H1 (cell line): ENCODE measurements at regions not wholly inside any gene's neighbourhood (a gene's known extent, or its start where the extent isn't known, plus 50 kb on each side); places are given as distances from the start of the nearest gene placed in this dataset.

Experiments used
- CTCF ChIA-PET: fragments of 300-600 bp; sonication (Branson Sonifier 250); formaldehyde crosslinking; loops from one replicate; lab custom pipeline; 2021; ENCODE audit not compliant: partially characterized antibody; lab: Charles Lee
- POLR2A ChIA-PET: fragments of 300-600 bp; sonication (Branson Sonifier 250); formaldehyde crosslinking; loops from one replicate; lab custom pipeline; 2021; ENCODE audit warnings: inconsistent platforms; ENCODE audit not compliant: partially characterized antibody; lab: Charles Lee
- DNase-seq, 2 experiments: peaks; one replicate each; pipeline versions ENCODE4 v3.0.0 to v3.0.0-alpha.2; 2010 to 2022; ENCODE audit warnings: low spot score in 2 of 2, low read depth in 1 of 2, mixed read lengths in 1 of 2
- FAIRE-seq: peaks from 2 replicates; lab custom pipeline; 2011; peaks lifted over from hg19 to GRCh38; lab: Jason Lieb, UNC
- H2AFZ ChIP-seq: 2 replicates; pipeline ENCODE4 v1.8.1; 2012; ENCODE audit warnings: low read length, inconsistent platforms
- H2AK5ac ChIP-seq: 2 replicates; pipeline ENCODE4 v1.6.1; 2013; ENCODE audit warnings: low read depth, low read length
- H2BK120ac ChIP-seq: replicated peaks from 2 replicates; pipeline ENCODE3; 2013; ENCODE audit warnings: low read depth, low read length, inconsistent platforms
- H2BK12ac ChIP-seq: 2 replicates; pipeline ENCODE4 v1.6.1; 2013; ENCODE audit warnings: low read depth, low read length
- H2BK15ac ChIP-seq: 2 replicates; pipeline ENCODE4 v1.6.1; 2013; ENCODE audit warnings: low read length
- H2BK20ac ChIP-seq: 2 replicates; pipeline ENCODE4 v1.6.1; 2013; ENCODE audit warnings: low read length
- H2BK5ac ChIP-seq: 2 replicates; pipeline ENCODE4 v1.6.1; 2013; ENCODE audit warnings: low read depth, low read length
- H3K14ac ChIP-seq: 2 replicates; pipeline ENCODE4 v1.6.1; 2013; ENCODE audit warnings: inconsistent platforms; ENCODE audit not compliant: insufficient read length
- H3K18ac ChIP-seq: 2 replicates; pipeline ENCODE4 v1.6.1; 2013; ENCODE audit warnings: low read length; ENCODE audit errors: extremely low read depth
- H3K23ac ChIP-seq: 2 replicates; pipeline ENCODE4 v1.6.1; 2013; ENCODE audit warnings: inconsistent platforms; ENCODE audit not compliant: insufficient read length
- H3K23me2 ChIP-seq: 2 replicates; pipeline ENCODE4 v1.6.1; 2013; ENCODE audit warnings: low read depth, low read length
- H3K27ac ChIP-seq: 2 replicates; pipeline ENCODE4 v1.6.1; 2011; ENCODE audit warnings: low read depth, low read length, inconsistent platforms
- H3K27me3 ChIP-seq, 4 experiments: replicated peaks in 1 of 4; 1 replicate in 1 of 4; 2 replicates in 3 of 4; pipeline versions ENCODE4 v1.6.1 to v1.8.1; 2011 to 2013; ENCODE audit warnings: low read length in 3 of 4, mild to moderate bottlenecking in 3 of 4, inconsistent platforms in 2 of 4, mixed read lengths in 2 of 4, moderate library complexity in 1 of 4; ENCODE audit not compliant: control insufficient read depth in 3 of 4, insufficient read depth in 3 of 4; ENCODE audit errors: extremely low read depth in 1 of 4
- H3K36me3 ChIP-seq, 4 experiments: 2 replicates each; pipeline versions ENCODE4 v1.6.1 to v1.8.1; 2011 to 2013; ENCODE audit warnings: mild to moderate bottlenecking in 4 of 4, low read length in 3 of 4, moderate library complexity in 2 of 4, control low read depth in 1 of 4, inconsistent platforms in 1 of 4; ENCODE audit not compliant: insufficient read depth in 4 of 4, control insufficient read depth in 2 of 4
- H3K4ac ChIP-seq: replicated peaks from 2 replicates; pipeline ENCODE3; 2013; ENCODE audit warnings: low read length, low read depth, mixed read lengths, inconsistent platforms; ENCODE audit not compliant: insufficient read length
- H3K4me1 ChIP-seq, 4 experiments: replicated peaks in 1 of 4; 1 replicate in 1 of 4; 2 replicates in 3 of 4; pipeline versions ENCODE4 v1.6.1 to v1.8.1; 2011 to 2013; ENCODE audit warnings: low read length in 3 of 4, inconsistent platforms in 2 of 4, mixed read lengths in 1 of 4; ENCODE audit not compliant: insufficient read depth in 4 of 4, control insufficient read depth in 3 of 4
- H3K4me2 ChIP-seq, 2 experiments: 2 replicates each; pipeline versions ENCODE4 v1.6.1 to v1.8.1; 2011 to 2013; ENCODE audit warnings: low read depth in 2 of 2, low read length in 2 of 2, control low read depth in 1 of 2, inconsistent platforms in 1 of 2, mild to moderate bottlenecking in 1 of 2; ENCODE audit not compliant: insufficient read depth in 1 of 2
- H3K4me3 ChIP-seq, 4 experiments: fragments of 200-600, 300-600 bp in 1 of 4; sonication (generic), shearing (Covaris generic), sonication (Bioruptor Twin) in 1 of 4; 2 replicates each; pipeline versions ENCODE4 v1.5.1 to v1.8.1; 2011 to 2016; ENCODE audit warnings: low read length in 4 of 4, low read depth in 3 of 4, control low read depth in 2 of 4, inconsistent platforms in 2 of 4, mild to moderate bottlenecking in 2 of 4, mixed read lengths in 1 of 4, moderate library complexity in 1 of 4; ENCODE audit not compliant: insufficient read depth in 2 of 4; ENCODE audit errors: extremely low read depth in 1 of 4
- H3K56ac ChIP-seq: replicated peaks from 2 replicates; pipeline ENCODE3; 2013; ENCODE audit warnings: low read depth, mild to moderate bottlenecking, mixed read lengths, low read length, inconsistent platforms; ENCODE audit not compliant: insufficient read length
- H3K79me1 ChIP-seq: 2 replicates; pipeline ENCODE4 v1.6.1; 2013; ENCODE audit warnings: low read depth, low read length, control low read depth
- H3K79me2 ChIP-seq, 2 experiments: 2 replicates each; pipeline versions ENCODE4 v1.6.1 to v1.8.1; 2012 to 2013; ENCODE audit warnings: low read length in 2 of 2, mild to moderate bottlenecking in 2 of 2, inconsistent platforms in 1 of 2; ENCODE audit not compliant: insufficient read depth in 2 of 2, control insufficient read depth in 1 of 2
- H3K9ac ChIP-seq, 4 experiments: replicated peaks in 1 of 4; 1 replicate in 1 of 4; 2 replicates in 3 of 4; pipeline versions ENCODE4 v1.6.1 to v1.8.1; 2011 to 2013; ENCODE audit warnings: low read depth in 3 of 4, low read length in 3 of 4, control low read depth in 2 of 4, mild to moderate bottlenecking in 2 of 4, moderate library complexity in 2 of 4, inconsistent platforms in 1 of 4; ENCODE audit errors: extremely low read depth in 1 of 4
- H3K9me3 ChIP-seq, 2 experiments: 2 replicates each; pipeline versions ENCODE4 v1.6.1 to v1.8.1; 2012 to 2013; ENCODE audit warnings: mild to moderate bottlenecking in 2 of 2, moderate library complexity in 2 of 2, control low read depth in 1 of 2, inconsistent platforms in 1 of 2, low read depth in 1 of 2, low read length in 1 of 2, mixed read lengths in 1 of 2; ENCODE audit not compliant: insufficient read depth in 2 of 2
- H4K20me1 ChIP-seq, 2 experiments: replicated peaks in 1 of 2; 2 replicates each; pipeline versions ENCODE3 to v1.8.1; 2011 to 2013; ENCODE audit warnings: inconsistent platforms in 2 of 2, low read length in 2 of 2, mild to moderate bottlenecking in 1 of 2; ENCODE audit not compliant: insufficient read depth in 2 of 2, control insufficient read depth in 1 of 2
- H4K5ac ChIP-seq: 2 replicates; pipeline ENCODE4 v1.6.1; 2013; ENCODE audit warnings: low read length, low read depth, mixed read lengths, inconsistent platforms; ENCODE audit not compliant: insufficient read length
- H4K8ac ChIP-seq: 2 replicates; pipeline ENCODE4 v1.8.0; 2013; ENCODE audit warnings: mild to moderate bottlenecking, moderate library complexity, low read length, inconsistent platforms; ENCODE audit not compliant: insufficient read depth; ENCODE audit errors: extremely low read depth
- H4K91ac ChIP-seq: replicated peaks from 2 replicates; pipeline ENCODE3; 2013; ENCODE audit warnings: low read length, mixed read lengths, inconsistent platforms; ENCODE audit not compliant: insufficient read length
- CREB1 ChIP-seq: IDR thresholded peaks from 2 replicates; pipeline ENCODE4 v1.6.1; 2012; ENCODE audit warnings: inconsistent platforms
- CTCF ChIP-seq, 3 experiments: IDR thresholded peaks; 1 replicate in 2 of 3; 2 replicates in 1 of 3; pipeline versions ENCODE4 v1.5.1 to v1.6.1; 2011; ENCODE audit warnings: low read length in 3 of 3, mild to moderate bottlenecking in 3 of 3, inconsistent platforms in 2 of 3, low read depth in 1 of 3, moderate library complexity in 1 of 3; ENCODE audit not compliant: insufficient read depth in 1 of 3; ENCODE audit errors: control extremely low read depth in 1 of 3
- POLR2AphosphoS5 ChIP-seq: IDR thresholded peaks from 2 replicates; pipeline ENCODE4 v1.6.1; 2011; ENCODE audit warnings: low read depth, low read length
- WGBS, 2 experiments: shearing (Covaris generic) in 1 of 2; methylation state at CpG; one replicate each; pipeline versions ENCODE4 v1.1.6 to v1.1.7; 2013 to 2015; ENCODE audit warnings: low lambda C conversion rate in 2 of 2, mixed read lengths in 2 of 2, inconsistent platforms in 1 of 2, low coverage in 1 of 2, missing lambda C conversion rate in 1 of 2; ENCODE audit not compliant: insufficient replicate concordance in 2 of 2, insufficient coverage in 1 of 2, insufficient read length in 1 of 2; ENCODE audit errors: extremely low coverage in 1 of 2, missing lambda C conversion rate in 1 of 2; 5-methylcytosine and 5-hydroxymethylcytosine counted together

GRCh38 chr5:14060218-14060617 lies 82.9 kb upstream of the TRIO start:
- no peak overlapping the region for H3K4ac ChIP-seq
- TF ChIP-seq CTCF (IDR thresholded peaks at IDR 0.05; ENCODE audit: control extremely low read depth in 1 of 3, insufficient read depth in 1 of 3, low read depth in 1 of 3, low read length in 3 of 3) (no peak), CREB1 (no peak), POLR2AphosphoS5 (no peak)
- no peak overlapping the region for H3K14ac ChIP-seq
- no peak overlapping the region for H3K9ac ChIP-seq
- no peak overlapping the region for H2BK12ac ChIP-seq
- CTCF ChIA-PET = no interaction called here
- H4K5ac ChIP-seq = no peak overlapping the region
- H2AFZ ChIP-seq = no peak overlapping the region
- POLR2A ChIA-PET = no interaction called here
- no peaks in the 10 kb centered on the region for H3K79me2 ChIP-seq
- H3K4me3 ChIP-seq = no peak overlapping the region
- no peak overlapping the region for H3K56ac ChIP-seq
- no peak overlapping the region for H3K18ac ChIP-seq
- no peak overlapping the region for H3K4me2 ChIP-seq
- H2AK5ac ChIP-seq = no peak overlapping the region
- FAIRE-seq = no peak
- WGBS, 2 experiments = 89% methylated on average over 3 of the region's 3 CpGs; no CpG with 5 or more reads in 1 of the 2 experiments
- no peaks in the 10 kb centered on the region for H3K79me1 ChIP-seq
- H3K27ac ChIP-seq = no peak overlapping the region
- H4K8ac ChIP-seq = no peak overlapping the region
- no peak for DNase-seq
- H3K23me2 ChIP-seq = no peaks in the 10 kb centered on the region
- H3K23ac ChIP-seq = no peak overlapping the region
- no peak overlapping the region for H2BK20ac ChIP-seq
- no peak overlapping the region for H2BK15ac ChIP-seq
- H4K91ac ChIP-seq = no peak overlapping the region
- no peak overlapping the region for H2BK120ac ChIP-seq
- H3K36me3 ChIP-seq = no peaks in the 10 kb centered on the region
- no peaks in the 10 kb centered on the region for H3K9me3 ChIP-seq
- no peaks in the 10 kb centered on the region for H3K4me1 ChIP-seq
- no peaks in the 10 kb centered on the region for H3K27me3 ChIP-seq
- no peak overlapping the region for H2BK5ac ChIP-seq
- no peaks in the 10 kb centered on the region for H4K20me1 ChIP-seq
